Raji (cell line): ENCODE measurements at regions not wholly inside any gene's neighbourhood (a gene's known extent, or its start where the extent isn't known, plus 50 kb on each side); places are given as distances from the start of the nearest gene placed in this dataset.

Experiments
- POLR2A ChIP-seq: IDR thresholded peaks from 2 replicates; pipeline ENCODE4 v1.6.1; 2011; ENCODE audit warnings: low read depth, low read length, control low read depth; ENCODE audit not compliant: insufficient read depth

GRCh38 chr17:77767148-77767547 lies 191.4 kb upstream of the TNRC6C start:
- TF ChIP-seq POLR2A: no peak

GRCh38 chr17:77768248-77768852 lies 190.2 kb upstream of the TNRC6C start:
- no peak for TF ChIP-seq POLR2A

- TF ChIP-seq POLR2A: no peak
Observed at GRCh38 chr17:77769215-77769614, 189.3 kb upstream of the TNRC6C start.

GRCh38 chr17:77769762-77770161 lies 188.7 kb upstream of the TNRC6C start:
- TF ChIP-seq POLR2A: no peak

- TF ChIP-seq POLR2A: no peak
Observed at GRCh38 chr17:77770331-77771105, 188.0 kb upstream of the TNRC6C start.

- no peak for TF ChIP-seq POLR2A
Observed at GRCh38 chr17:77771145-77771544, 187.4 kb upstream of the TNRC6C start.

- TF ChIP-seq POLR2A: no peak
Observed at GRCh38 chr17:77771587-77771986, 186.9 kb upstream of the TNRC6C start.

GRCh38 chr17:77771998-77772397 lies 186.5 kb upstream of the TNRC6C start:
- TF ChIP-seq POLR2A: no peak

- no peak for TF ChIP-seq POLR2A
Observed at GRCh38 chr17:77772461-77772897, 186.0 kb upstream of the TNRC6C start.

GRCh38 chr17:77772899-77773358 lies 185.6 kb upstream of the TNRC6C start:
- no peak for TF ChIP-seq POLR2A

GRCh38 chr17:77774182-77774581 lies 184.3 kb upstream of the TNRC6C start:
- TF ChIP-seq POLR2A: no peak

- no peak for TF ChIP-seq POLR2A
Observed at GRCh38 chr17:77778636-77779489, 179.6 kb upstream of the TNRC6C start.

GRCh38 chr17:77779711-77780539 lies 178.6 kb upstream of the TNRC6C start:
- no peak for TF ChIP-seq POLR2A

GRCh38 chr17:77781536-77781935 lies 177.0 kb upstream of the TNRC6C start:
- no peak for TF ChIP-seq POLR2A

- no peak for TF ChIP-seq POLR2A
Observed at GRCh38 chr17:77782201-77782600, 176.3 kb upstream of the TNRC6C start.
